ENCODE measurements at regions not wholly inside any gene's neighbourhood (a gene's known extent, or its start where the extent isn't known, plus 50 kb on each side); places are given as distances from the start of the nearest gene placed in this dataset.

DNA sequence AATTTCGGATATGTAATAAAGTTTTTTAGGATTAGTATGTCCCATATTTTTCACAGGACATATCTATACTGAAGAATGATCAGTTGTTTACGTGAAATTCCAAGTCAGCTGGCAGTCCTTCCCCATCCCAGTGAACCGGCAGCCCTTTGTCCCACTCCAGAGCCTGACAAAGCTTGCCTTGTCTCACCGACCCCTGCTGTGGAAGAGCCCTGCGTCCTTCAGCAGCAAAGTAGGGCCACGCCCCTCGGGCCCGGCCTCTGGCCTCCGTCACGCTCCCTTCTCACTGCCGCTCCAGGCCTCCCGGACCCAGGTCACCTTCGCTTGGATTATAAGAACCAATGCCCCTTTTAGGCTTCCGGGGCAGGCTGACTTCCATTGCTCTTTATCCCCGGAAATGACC, 89.8 kb upstream of the TGIF1 start:
- no peak for DNase-seq

GRCh38 chr18:3367491-3368091, 82.4 kb upstream of the TGIF1 start:
- DNase-seq = peak; percentile 68

DNA sequence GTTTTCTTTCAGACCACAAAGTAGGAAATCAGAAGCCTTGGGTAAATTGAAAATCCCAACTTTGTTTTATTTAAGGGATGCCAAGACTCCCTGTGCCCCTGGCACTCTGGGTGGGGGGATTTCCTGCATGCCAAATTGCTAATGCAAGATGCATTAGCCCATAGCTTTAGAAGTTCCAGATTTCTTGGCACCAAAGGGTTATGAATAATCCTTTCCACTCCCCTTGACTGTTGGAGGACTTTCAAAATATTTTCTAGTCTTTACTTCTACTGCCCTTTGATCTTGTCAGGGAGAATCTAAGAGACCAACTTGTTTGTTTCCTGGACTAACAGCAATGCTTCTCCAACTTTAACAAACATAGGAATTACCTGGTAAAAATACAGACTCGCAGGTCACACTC, 81.8 kb upstream of the TGIF1 start:
- peak; percentile 84 for DNase-seq

GRCh38 chr18:3379685-3380084, 70.3 kb upstream of the TGIF1 start:
- DNase-seq = no peak

- peak; percentile 47 for DNase-seq
Observed at GRCh38 chr18:3380384-3380961, 69.5 kb upstream of the TGIF1 start.

DNA sequence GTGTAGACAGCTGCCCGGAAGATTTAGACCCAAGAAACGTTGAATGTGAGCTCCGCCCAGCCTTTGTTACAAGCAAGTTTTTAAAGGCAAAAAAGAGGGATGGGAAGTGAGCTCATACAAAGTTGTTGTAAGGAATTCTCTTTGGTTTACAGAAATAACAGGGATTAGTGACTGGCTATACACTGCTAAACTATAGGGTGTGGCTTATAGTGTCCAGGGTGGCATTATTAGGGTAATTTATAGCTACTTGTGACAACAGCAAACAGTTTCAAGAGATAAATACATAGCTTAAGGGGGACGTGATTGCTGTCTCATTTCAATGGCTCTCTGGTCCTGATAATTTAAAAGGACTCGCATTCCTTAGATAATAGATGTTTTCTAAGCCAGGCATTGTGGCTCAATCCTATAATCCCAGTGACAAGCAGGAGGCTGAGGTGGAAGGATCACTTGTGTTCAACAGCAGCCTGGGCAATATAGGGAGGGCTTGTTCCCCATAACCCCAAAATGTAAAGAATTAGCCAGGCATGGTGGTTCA, 66.5 kb upstream of the TGIF1 start:
- no peak for DNase-seq

DNA sequence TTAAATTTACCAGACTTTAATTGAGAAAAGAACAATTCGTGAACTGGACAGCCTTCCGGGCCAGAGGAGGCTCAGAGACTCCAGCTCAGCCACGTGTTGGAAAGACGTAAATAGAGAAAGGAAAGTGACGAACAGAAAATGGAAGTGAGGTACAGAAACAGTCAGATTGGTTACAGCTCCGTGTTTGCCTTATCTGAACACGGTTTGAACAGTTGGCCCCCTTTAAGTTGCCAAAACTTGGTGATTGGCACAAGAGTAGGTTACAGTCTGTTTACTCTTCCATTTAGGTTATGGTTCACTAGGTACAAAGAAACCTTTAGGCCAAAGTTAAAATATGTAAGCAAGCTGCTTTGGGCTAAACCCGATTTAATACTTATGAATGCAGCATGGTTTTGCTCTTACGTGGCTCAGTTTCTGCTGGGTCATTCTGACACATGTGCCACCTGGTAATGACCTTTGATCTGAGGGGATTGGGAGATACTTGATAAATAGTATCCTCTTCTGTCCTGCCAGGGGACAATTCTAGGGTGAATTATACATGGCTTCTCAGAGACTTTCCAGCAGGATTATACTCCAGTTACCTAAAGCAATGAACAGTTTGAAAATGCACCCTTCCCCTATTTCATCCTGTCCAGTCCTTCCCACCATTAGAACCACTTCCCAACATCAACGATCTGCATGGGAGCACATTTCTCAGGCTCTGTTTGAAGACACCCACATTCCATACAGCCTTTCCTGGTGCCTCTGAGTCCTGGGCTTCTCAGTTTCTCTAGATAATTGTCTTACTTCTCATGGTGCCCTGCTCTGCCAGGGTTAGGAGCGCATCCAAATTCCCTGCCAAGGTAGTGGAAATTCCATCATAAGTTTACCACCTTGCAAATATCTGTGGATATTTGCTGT, 65.1 kb upstream of the TGIF1 start:
- DNase-seq = no peak

GRCh38 chr18:3388323-3388722, 61.6 kb upstream of the TGIF1 start:
- no peak for DNase-seq

DNA sequence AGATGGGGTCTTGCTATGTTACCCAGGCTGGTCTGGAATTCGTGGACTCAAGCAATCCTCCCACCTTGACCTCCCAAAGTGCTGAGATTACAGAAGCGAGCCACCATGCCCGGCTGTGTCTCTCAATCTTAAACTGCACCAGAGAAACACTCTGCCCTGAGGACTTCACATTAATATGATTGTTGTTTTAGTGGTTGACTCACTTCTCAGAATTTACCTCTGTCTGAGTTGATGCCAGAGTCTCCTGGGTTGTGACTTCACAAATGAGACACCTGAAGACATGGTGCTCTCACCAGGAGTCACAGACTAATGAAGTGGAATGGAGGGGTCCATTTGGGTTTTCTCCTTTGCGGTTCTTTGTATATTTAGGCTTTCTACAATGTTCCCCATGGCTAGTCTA, 61.0 kb upstream of the TGIF1 start:
- DNase-seq = no peak

DNA sequence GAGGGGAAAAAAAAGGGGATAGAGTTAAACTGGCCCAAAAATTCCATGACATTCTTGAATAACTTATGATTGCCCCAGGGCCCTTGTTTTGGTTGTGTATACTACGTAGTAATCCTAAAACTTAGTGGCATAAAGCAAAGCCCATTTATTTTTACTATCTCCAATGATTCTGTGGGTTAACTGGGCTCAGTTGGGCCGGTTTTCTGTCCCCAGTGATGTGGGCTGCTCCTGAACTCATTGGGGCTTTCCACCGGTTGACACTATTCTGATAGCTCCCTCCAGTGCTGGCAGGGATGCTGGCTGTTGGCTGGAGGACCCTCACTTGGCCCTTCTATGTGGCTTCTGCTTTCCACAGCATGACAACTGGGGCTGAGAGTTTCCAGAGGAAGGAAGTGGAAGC, 60.0 kb upstream of the TGIF1 start:
- no peak for DNase-seq

- DNase-seq = no peak
Observed at GRCh38 chr18:3391704-3392466, 58.1 kb upstream of the TGIF1 start.

DNA sequence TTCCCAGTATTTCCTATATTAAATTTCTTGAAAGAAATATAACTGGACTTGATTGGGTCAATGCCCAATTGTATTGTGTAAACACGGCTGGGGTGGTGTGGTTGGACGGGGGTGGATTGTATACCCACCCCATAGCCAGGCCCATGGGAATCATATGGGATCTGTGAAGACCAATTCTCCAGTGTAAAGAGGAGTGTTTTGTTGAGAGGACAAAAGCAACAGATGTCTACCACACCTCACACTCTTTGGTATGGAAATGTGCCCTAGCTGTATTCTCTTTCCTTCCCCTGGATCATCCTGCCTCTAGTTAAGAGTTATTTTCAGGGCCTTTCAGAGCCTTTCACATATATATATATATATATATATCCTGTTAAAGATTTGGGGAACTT, 57.5 kb upstream of the TGIF1 start:
- no peak for DNase-seq

DNA sequence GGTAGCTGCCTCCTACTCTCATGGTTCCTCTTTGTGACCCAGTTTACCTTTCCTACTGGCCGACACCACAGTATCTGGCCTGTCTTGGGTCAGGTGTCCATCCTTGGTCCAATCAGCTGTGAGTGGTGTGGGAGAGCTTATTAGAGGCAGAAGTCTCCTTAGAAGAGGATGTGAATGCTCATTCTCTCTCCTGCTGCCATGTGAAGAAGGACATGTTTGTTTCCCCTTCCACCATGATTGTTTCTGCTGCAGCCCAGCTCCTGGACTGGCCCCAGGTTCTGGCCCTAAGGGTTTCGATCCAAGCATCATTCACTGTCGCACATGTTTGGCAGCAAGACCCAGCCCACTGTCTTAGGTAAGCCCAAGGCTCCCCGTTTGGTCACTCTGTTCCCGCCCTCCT, 55.3 kb upstream of the TGIF1 start:
- no peak for DNase-seq

GRCh38 chr18:3395466-3395865, 54.5 kb upstream of the TGIF1 start:
- no peak for DNase-seq

DNA sequence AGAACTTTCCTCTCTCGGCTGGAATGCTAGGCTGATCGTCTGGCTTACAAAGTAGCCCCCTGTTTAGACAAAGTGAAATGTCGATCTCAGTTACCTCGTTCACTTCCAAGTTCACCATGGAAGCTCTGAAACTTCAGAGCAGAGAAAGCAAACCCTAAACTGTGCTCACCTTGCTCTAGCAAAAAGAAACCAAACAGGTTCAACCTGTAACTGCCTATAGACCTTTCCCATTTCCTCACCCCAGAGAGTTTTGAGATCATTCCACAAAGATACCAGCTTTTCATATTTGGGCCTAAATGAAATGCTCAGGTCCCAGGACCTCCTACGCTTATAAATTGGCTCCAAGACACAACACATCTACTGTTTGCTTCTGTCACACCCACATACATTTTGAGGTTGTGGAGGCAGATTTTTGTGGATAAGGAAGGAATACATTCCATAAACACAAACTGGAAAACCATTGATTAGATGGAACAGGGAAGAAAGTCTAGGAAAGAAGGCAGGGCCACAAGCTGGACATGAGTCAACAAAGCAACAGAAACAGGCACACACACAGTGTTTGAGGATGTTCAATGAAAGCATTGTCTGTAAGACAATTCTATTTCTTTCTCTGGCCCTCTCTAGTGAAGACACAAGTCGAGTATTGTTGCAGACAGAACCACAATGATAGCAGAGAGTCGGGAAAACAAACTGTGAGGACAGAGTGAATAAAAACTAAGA, 52.8 kb upstream of the TGIF1 start:
- DNase-seq = no peak

DNA sequence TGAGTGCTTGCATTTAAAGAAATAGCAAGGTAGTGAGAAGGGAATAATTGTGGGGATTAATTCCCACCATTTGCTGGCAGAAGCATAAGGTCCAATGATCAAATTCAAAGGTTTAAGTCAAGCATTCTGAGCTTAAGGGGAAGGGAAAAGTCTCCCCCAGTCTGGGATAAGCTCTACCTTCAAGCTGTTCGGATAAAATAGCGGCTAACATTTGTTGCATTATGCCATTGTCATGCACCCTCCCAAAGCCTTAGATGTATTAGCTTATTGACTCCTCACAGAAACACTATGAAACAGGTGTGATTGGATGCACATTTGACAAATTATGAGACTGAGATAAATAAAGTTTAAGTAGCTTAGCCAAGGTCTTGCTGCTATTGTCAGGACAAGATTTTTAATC, 52.2 kb upstream of the TGIF1 start:
- DNase-seq = no peak

All from EL (cell line).